Gastroesophageal sphincter (tissue), 4 donors: ENCODE measurements at regions not wholly inside any gene's neighbourhood (a gene's known extent, or its start where the extent isn't known, plus 50 kb on each side); places are given as distances from the start of the nearest gene placed in this dataset.

ENCODE experiments used
- ATAC-seq: fragments of 150-250 bp; one replicate; pipeline ENCODE4 v1.9.1; 2016; ENCODE audit warnings: mild to moderate bottlenecking, moderate library complexity
- H3K27ac ChIP-seq, 4 donors: fragments of 200-600 bp; sonication (generic) in 3 of 4; 1 replicate in 3 of 4; 2 replicates in 1 of 4; pipeline ENCODE4 v1.5.1; 2016 to 2019
- H3K27me3 ChIP-seq: fragments of 200-600 bp; sonication (generic); one replicate; pipeline ENCODE4 v1.5.1; 2019
- H3K36me3 ChIP-seq, 2 donors: fragments of 200-600 bp; sonication (generic); one replicate each; pipeline ENCODE4 v1.5.1; 2019; ENCODE audit warnings: control low read depth in 1 of 2
- H3K4me1 ChIP-seq, 3 donors: fragments of 200-600 bp; sonication (generic); 1 replicate in 2 of 3; 2 replicates in 1 of 3; pipeline ENCODE4 v1.5.1; 2016 to 2019; ENCODE audit warnings: control low read depth in 2 of 3
- H3K4me3 ChIP-seq, 2 donors: fragments of 200-600 bp; sonication (generic); one replicate each; pipeline ENCODE4 v1.5.1; 2019; ENCODE audit warnings: mild to moderate bottlenecking in 1 of 2, moderate library complexity in 1 of 2
- H3K9me3 ChIP-seq, 3 donors: fragments of 200-600 bp; sonication (generic); one replicate each; pipeline ENCODE4 v1.5.1; 2017 to 2019; ENCODE audit warnings: control low read depth in 2 of 3
- EP300 ChIP-seq: sonication (generic); formaldehyde crosslinking; IDR thresholded peaks from one replicate; pipeline ENCODE4 v1.6.1; 2017; ENCODE audit warnings: antibody characterized with exemption, mild to moderate bottlenecking
- POLR2A ChIP-seq, 2 donors: fragments of 450-650 bp; IDR thresholded peaks; one replicate each; pipeline ENCODE4 v1.6.1; 2017; ENCODE audit warnings: antibody characterized with exemption in 2 of 2, mild to moderate bottlenecking in 2 of 2, moderate library complexity in 1 of 2
- POLR2AphosphoS5 ChIP-seq: sonication (generic); formaldehyde crosslinking; IDR thresholded peaks from one replicate; pipeline ENCODE4 v1.6.1; 2017; ENCODE audit warnings: antibody characterized with exemption
- WGBS, 2 donors: methylation state at CpG; one replicate each; pipeline ENCODE4 v1.1.5; 2018; ENCODE audit warnings: low coverage in 1 of 2; 5-methylcytosine and 5-hydroxymethylcytosine counted together
- TF ChIP-seq, protein P1 (sequence below), 4 experiments: fragments of 200-600 bp in 2 of 4; fragments of 450-650 bp in 2 of 4; sonication (generic) in 1 of 4; IDR thresholded peaks; one replicate each; pipeline ENCODE4 v1.5.1; 2017 to 2019; ENCODE audit warnings: antibody characterized with exemption in 4 of 4, mild to moderate bottlenecking in 2 of 4, moderate library complexity in 2 of 4

DNA sequence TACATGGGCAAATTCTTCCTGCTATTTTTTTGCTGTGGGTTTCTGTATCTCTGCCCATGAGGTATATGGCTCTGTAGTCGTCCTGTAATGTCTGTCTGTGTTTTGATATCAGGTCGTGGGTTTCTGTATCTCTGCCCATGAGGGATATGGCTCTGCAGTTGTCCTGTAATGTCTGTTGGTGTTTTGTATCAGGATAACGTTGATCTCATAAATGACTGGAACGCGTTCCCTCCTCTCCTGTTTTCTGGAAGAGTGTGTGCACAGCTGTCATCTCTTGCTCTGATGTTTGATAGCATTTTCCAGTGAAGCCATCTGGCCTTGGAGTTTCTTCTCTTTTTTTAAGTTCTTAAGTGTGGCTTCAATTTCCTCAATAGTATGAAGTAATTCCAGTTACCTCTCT, 57.2 kb downstream of the SOX1 start:
- no peaks in the 10 kb centered on the region for H3K36me3 ChIP-seq
- WGBS, 2 donors = 30 to 42% methylated on average over 3 to 5 of the region's 5 CpGs
- peaks cover 64% of the 10 kb centered on the region for H3K27me3 ChIP-seq
- no peak overlapping the region for H3K4me3 ChIP-seq
- ATAC-seq = no peak
- H3K27ac ChIP-seq = no peak overlapping the region
- H3K4me1 ChIP-seq = no peaks in the 10 kb centered on the region
- H3K9me3 ChIP-seq = no peaks in the 10 kb centered on the region
- TF ChIP-seq EP300 (no peak), POLR2AphosphoS5 (no peak)

DNA sequence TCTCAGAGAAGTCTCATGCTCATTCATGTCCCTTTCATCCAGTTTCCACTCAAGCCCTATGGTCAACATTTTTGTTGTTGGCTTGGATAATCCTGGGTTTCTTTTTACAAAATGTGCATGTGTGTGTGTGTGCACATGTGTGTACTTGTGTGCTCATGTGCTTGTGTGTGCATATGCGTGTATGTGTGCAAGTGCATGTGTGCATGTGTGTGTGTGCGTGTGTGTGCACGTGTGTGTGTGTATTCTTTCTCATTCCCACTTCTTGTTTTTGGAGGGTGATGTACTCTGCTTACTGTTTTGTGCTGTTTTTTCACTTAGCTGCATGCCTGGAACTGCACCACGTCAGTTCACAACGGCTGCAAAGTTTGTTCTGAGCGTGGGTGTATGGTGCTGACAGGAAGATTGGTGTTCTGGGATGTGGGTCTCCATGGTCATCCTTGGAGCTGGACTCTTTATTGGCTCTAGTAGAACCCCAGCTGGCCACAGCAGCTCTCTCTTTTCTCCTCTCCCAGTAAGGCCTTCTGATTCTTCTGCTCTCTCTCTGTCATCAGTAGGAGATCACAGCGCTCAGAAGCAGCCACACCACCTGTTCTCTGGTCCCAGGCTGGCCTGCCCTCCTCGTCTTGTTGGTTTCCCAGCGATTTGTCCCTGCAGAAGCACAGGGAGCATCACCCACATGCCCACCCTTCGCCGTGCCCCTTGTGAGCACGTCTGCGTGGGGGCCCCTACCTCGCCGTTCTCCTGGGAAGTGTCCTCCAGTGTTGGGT, 60.8 kb downstream of the SOX1 start:
- no peak overlapping the region for H3K27ac ChIP-seq
- H3K9me3 ChIP-seq = no peaks in the 10 kb centered on the region
- no peak for ATAC-seq
- no peaks in the 10 kb centered on the region for H3K36me3 ChIP-seq
- 51 to 63% methylated on average over 6 of the region's 15 CpGs for WGBS, 2 donors
- no peaks in the 10 kb centered on the region for H3K4me1 ChIP-seq
- TF ChIP-seq POLR2AphosphoS5 (no peak), EP300 (no peak), POLR2A (IDR thresholded peaks at IDR 0.05) (no peak)
- TF ChIP-seq, protein P1, sequence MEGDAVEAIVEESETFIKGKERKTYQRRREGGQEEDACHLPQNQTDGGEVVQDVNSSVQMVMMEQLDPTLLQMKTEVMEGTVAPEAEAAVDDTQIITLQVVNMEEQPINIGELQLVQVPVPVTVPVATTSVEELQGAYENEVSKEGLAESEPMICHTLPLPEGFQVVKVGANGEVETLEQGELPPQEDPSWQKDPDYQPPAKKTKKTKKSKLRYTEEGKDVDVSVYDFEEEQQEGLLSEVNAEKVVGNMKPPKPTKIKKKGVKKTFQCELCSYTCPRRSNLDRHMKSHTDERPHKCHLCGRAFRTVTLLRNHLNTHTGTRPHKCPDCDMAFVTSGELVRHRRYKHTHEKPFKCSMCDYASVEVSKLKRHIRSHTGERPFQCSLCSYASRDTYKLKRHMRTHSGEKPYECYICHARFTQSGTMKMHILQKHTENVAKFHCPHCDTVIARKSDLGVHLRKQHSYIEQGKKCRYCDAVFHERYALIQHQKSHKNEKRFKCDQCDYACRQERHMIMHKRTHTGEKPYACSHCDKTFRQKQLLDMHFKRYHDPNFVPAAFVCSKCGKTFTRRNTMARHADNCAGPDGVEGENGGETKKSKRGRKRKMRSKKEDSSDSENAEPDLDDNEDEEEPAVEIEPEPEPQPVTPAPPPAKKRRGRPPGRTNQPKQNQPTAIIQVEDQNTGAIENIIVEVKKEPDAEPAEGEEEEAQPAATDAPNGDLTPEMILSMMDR (IDR thresholded peaks at IDR 0.05) = no peak
- H3K27me3 ChIP-seq = peaks cover 80% of the 10 kb centered on the region
- no peak overlapping the region for H3K4me3 ChIP-seq

DNA sequence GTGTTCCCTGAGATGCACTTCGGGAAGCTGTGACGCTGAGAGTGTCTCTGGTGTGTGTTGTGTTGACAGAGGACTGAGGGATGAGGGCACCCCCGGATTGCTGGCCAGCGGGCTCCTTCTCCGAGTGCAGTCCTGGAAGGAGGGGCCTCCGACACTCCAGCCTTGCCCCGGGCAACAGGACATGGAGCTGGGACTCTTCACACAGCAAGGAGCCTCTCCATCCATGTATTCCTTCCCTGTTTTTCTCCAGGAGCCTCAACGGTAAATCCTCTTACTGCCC, 61.3 kb downstream of the SOX1 start:
- ATAC-seq = no peak
- Histone ChIP-seq H3K27me3 (peaks cover 85% of the 10 kb centered on the region), H3K36me3 (no peaks in the 10 kb centered on the region), H3K27ac (no peak overlapping the region), H3K4me3 (no peak overlapping the region), H3K9me3 (no peaks in the 10 kb centered on the region), H3K4me1 (no peaks in the 10 kb centered on the region)
- TF ChIP-seq POLR2AphosphoS5 = no peak
- no peak for TF ChIP-seq EP300
- 29% methylated on average over 1 of the region's 8 CpGs; no CpG with 5 or more reads in 1 of the 2 donors for WGBS, 2 donors

DNA sequence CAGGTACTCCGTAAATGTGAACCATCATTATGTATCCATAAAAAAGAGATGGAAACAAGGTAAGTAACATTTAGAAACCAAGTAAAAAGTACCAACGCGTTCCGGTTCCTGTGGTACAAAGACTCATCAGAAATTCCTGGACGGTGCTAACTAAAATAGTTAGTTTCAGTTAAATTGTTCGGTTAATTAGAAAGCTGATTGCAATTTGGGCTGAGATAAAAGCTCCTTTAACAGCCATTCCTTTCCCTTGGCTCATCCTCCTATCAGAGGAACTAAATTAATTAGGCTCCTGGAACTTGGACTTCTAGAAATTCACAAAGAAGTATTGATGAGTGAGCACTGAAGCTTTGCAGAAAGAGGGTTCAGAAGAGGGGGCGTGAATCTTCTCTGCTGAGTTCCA, 63.5 kb downstream of the SOX1 start:
- Histone ChIP-seq H3K4me3 (no peak overlapping the region), H3K27me3 (peaks cover 94% of the 10 kb centered on the region)

DNA sequence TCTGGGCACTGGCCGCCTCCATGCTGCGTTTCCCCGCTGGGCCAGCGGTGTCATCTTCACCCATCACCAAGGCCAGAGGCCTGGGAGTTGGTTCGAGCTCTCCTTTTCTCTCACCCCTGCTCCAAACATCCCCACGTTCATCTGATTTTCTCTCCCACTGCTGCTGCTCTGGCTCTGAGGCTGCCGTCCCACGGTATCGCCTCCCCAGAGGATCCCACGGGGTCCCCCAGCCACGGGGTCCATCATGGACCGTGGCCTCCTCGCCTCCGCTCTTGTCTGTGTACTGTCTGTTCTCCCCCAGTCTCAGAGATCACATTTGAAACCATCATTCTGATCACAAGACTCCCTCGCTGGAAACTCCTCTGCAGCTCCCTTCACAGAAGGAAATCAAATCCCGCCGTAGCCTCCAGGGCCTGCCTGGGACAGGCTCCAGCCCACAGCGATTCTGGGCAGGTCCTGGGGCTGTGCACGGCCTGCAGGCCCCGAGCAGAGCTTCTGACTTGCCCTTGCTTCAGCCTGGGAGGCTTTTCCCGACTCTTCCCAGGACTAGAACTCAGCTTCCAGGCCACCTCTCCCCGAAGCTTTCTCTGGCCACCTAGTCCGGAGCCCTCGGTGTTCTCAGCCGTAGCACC, 64.2 kb downstream of the SOX1 start:
- H3K4me3 ChIP-seq = no peak overlapping the region
- H3K9me3 ChIP-seq = no peaks in the 10 kb centered on the region
- 70% methylated on average over 19 of the region's 25 CpGs; no CpG with 5 or more reads in 1 of the 2 donors for WGBS, 2 donors
- H3K27ac ChIP-seq = no peak overlapping the region
- peaks cover 94% of the 10 kb centered on the region for H3K27me3 ChIP-seq
- ATAC-seq = no peak
- TF ChIP-seq POLR2AphosphoS5 (no peak), POLR2A (IDR thresholded peaks at IDR 0.05) (no peak), EP300 (no peak)
- TF ChIP-seq, protein P1 (IDR thresholded peaks at IDR 0.05) = no peak
- peaks cover 0 to 8% (median 0%) of the 10 kb centered on the region in 3 donors for H3K4me1 ChIP-seq
- H3K36me3 ChIP-seq = no peaks in the 10 kb centered on the region

More for the DNA sequence above, 63.5 kb downstream of the SOX1 start:
- WGBS, 2 donors = 86 to 93% methylated on average over 6 to 7 of the region's 7 CpGs
- no peak for TF ChIP-seq POLR2A (IDR thresholded peaks at IDR 0.05)
- TF ChIP-seq POLR2AphosphoS5 = no peak
- no peak for TF ChIP-seq EP300
- TF ChIP-seq, protein P1 (IDR thresholded peaks at IDR 0.05) = no peak
- Histone ChIP-seq H3K27ac (no peak overlapping the region), H3K4me1 (peaks cover 0 to 8% (median 0%) of the 10 kb centered on the region in 3 donors), H3K9me3 (no peaks in the 10 kb centered on the region), H3K36me3 (no peaks in the 10 kb centered on the region)
- no peak for ATAC-seq

DNA sequence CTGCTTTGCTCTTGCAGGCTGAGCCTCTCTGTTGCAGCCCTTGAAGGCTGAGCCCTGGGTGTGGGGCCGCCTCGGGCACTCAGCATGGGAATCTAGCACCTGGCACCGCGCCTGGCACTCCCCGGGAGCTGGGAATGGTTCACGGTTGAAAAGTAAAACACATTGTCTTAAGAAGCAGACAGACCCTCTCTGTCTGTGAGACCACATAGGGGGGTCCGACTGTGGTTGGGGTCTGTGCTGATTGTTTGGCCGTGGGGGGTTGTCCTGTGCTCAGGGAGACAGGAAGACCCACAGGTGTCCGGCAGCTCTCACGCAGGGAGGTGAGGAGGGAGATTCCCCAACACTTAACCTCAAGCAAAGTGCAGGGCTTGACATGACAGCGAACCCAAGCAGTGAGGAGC, 64.8 kb downstream of the SOX1 start:
- TF ChIP-seq EP300 (no peak), POLR2A (IDR thresholded peaks at IDR 0.05) (no peak), POLR2AphosphoS5 (no peak)
- TF ChIP-seq, protein P1 (IDR thresholded peaks at IDR 0.05) = no peak
- Histone ChIP-seq H3K27me3 (peaks cover 94% of the 10 kb centered on the region), H3K9me3 (no peaks in the 10 kb centered on the region), H3K4me3 (no peak overlapping the region), H3K36me3 (no peaks in the 10 kb centered on the region), H3K27ac (no peak overlapping the region), H3K4me1 (peaks cover 0 to 8% (median 0%) of the 10 kb centered on the region in 3 donors)
- ATAC-seq = no peak
- 40 to 82% methylated on average over 1 to 3 of the region's 11 CpGs for WGBS, 2 donors
